HG03457 (cell line): ENCODE measurements at regions not wholly inside any gene's neighbourhood (a gene's known extent, or its start where the extent isn't known, plus 50 kb on each side); places are given as distances from the start of the nearest gene placed in this dataset.

ENCODE experiments used
- ATAC-seq: cut with Tn5 transposase; IDR thresholded peaks from one replicate; pipeline ENCODE4 v1.9.1; 2021; ENCODE audit warnings: moderate number of reproducible peaks; ENCODE audit not compliant: unreplicated experiment

GRCh38 chr3:103926936-103927335 is 1439.8 kb upstream of the ALCAM start:
- no peak for ATAC-seq

GRCh38 chr3:103927896-103928295 is 1438.8 kb upstream of the ALCAM start:
- ATAC-seq, result no peak

- ATAC-seq, result no peak
Observed at GRCh38 chr3:103937094-103937493, 1429.6 kb upstream of the ALCAM start.

GRCh38 chr3:103947062-103947461 is 1419.6 kb upstream of the ALCAM start:
- ATAC-seq, result no peak

- no peak for ATAC-seq
Observed at GRCh38 chr3:103949693-103950092, 1417.0 kb upstream of the ALCAM start.

GRCh38 chr3:103950676-103951075 is 1416.0 kb upstream of the ALCAM start:
- ATAC-seq, result no peak

GRCh38 chr3:103953796-103954195 is 1412.9 kb upstream of the ALCAM start:
- no peak for ATAC-seq

- ATAC-seq, result no peak
Observed at GRCh38 chr3:103960819-103961218, 1405.9 kb upstream of the ALCAM start.

GRCh38 chr3:103963599-103963998 is 1403.1 kb upstream of the ALCAM start:
- no peak for ATAC-seq

- ATAC-seq, result no peak
Observed at GRCh38 chr3:103965764-103966163, 1400.9 kb upstream of the ALCAM start.

- no peak for ATAC-seq
Observed at GRCh38 chr3:103966749-103967148, 1400.0 kb upstream of the ALCAM start.

GRCh38 chr3:103968131-103968530 is 1398.6 kb upstream of the ALCAM start:
- ATAC-seq, result peak; percentile 61

- peak; percentile 80 for ATAC-seq
Observed at GRCh38 chr3:103968751-103969150, 1398.0 kb upstream of the ALCAM start.

- ATAC-seq, result peak; percentile 54
Observed at GRCh38 chr3:103976931-103977339, 1389.8 kb upstream of the ALCAM start.

GRCh38 chr3:103977417-103977816 is 1389.3 kb upstream of the ALCAM start:
- ATAC-seq, result no peak

GRCh38 chr3:103991461-103992115 is 1375.1 kb upstream of the ALCAM start:
- ATAC-seq, result no peak

GRCh38 chr3:103992469-103992868 is 1374.2 kb upstream of the ALCAM start:
- no peak for ATAC-seq

GRCh38 chr3:104004956-104005355 is 1361.8 kb upstream of the ALCAM start:
- ATAC-seq, result no peak

GRCh38 chr3:104005815-104006214 is 1360.9 kb upstream of the ALCAM start:
- ATAC-seq, result no peak

- no peak for ATAC-seq
Observed at GRCh38 chr3:104018541-104018940, 1348.2 kb upstream of the ALCAM start.

GRCh38 chr3:104031598-104031997 is 1335.1 kb upstream of the ALCAM start:
- ATAC-seq, result no peak

GRCh38 chr3:104032283-104032682 is 1334.4 kb upstream of the ALCAM start:
- ATAC-seq, result no peak

GRCh38 chr3:104040896-104041295 is 1325.8 kb upstream of the ALCAM start:
- ATAC-seq, result no peak
